Omental fat pad (tissue), 3 donors: ENCODE measurements at regions not wholly inside any gene's neighbourhood (a gene's known extent, or its start where the extent isn't known, plus 50 kb on each side); places are given as distances from the start of the nearest gene placed in this dataset.

ENCODE experiments used
- ATAC-seq: fragments of 150-250 bp; one replicate; pipeline ENCODE4 v1.9.1; 2016; ENCODE audit warnings: mild to moderate bottlenecking, moderate library complexity; ENCODE audit not compliant: low FRiP score
- DNase-seq: peaks from one replicate; pipeline ENCODE4 v3.0.0-alpha.2; 2019; ENCODE audit warnings: low spot score
- CTCF ChIP-seq, 3 donors: fragments of 450-650 bp; IDR thresholded peaks; one replicate each; pipeline ENCODE4 v1.5.1; 2016 to 2017; ENCODE audit warnings: antibody characterized with exemption in 3 of 3, mild to moderate bottlenecking in 3 of 3, moderate library complexity in 2 of 3

- no peak for DNase-seq
- no peak for ATAC-seq
- no peak for TF ChIP-seq CTCF (IDR thresholded peaks at IDR 0.05)
Measured at GRCh38 chr5:63286724-63287123, 675.5 kb downstream of the HTR1A start.

- ATAC-seq: no peak
- TF ChIP-seq CTCF (IDR thresholded peaks at IDR 0.05): no peak
- no peak for DNase-seq
Measured at GRCh38 chr5:63263411-63263810, 684.8 kb downstream of the LRRC70 start.

GRCh38 chr5:63262185-63262981 lies 683.8 kb downstream of the LRRC70 start:
- no peak for ATAC-seq
- DNase-seq: no peak
- no peak for TF ChIP-seq CTCF (IDR thresholded peaks at IDR 0.05)

GRCh38 chr5:63261695-63262094 lies 683.1 kb downstream of the LRRC70 start:
- no peak for ATAC-seq
- DNase-seq: no peak
- no peak for TF ChIP-seq CTCF (IDR thresholded peaks at IDR 0.05)

- no peak for TF ChIP-seq CTCF (IDR thresholded peaks at IDR 0.05)
- DNase-seq: no peak
Measured at GRCh38 chr5:63255594-63255993, 677.0 kb downstream of the LRRC70 start.

GRCh38 chr5:63250939-63251338 lies 672.3 kb downstream of the LRRC70 start:
- no peak for TF ChIP-seq CTCF (IDR thresholded peaks at IDR 0.05)
- no peak for ATAC-seq
- DNase-seq: no peak

More at GRCh38 chr5:63255594-63255993, 677.0 kb downstream of the LRRC70 start:
- ATAC-seq: no peak

- no peak for TF ChIP-seq CTCF (IDR thresholded peaks at IDR 0.05)
- DNase-seq (no peak), ATAC-seq (no peak)
Measured at GRCh38 chr5:63249960-63250359, 671.3 kb downstream of the LRRC70 start.
